A673 (cell line): ENCODE measurements at regions not wholly inside any gene's neighbourhood (a gene's known extent, or its start where the extent isn't known, plus 50 kb on each side); places are given as distances from the start of the nearest gene placed in this dataset.

Experiments
- BruUV-seq: library from RNA; stranded (reverse); fragments of 400-500 nt; replicated peaks from 2 replicates; lab custom pipeline; 2021; lab: Mats Ljungman, UMichigan
- CTCF ChIA-PET: fragments of 300-600 bp; sonication (Branson Sonifier 250); formaldehyde crosslinking; loops from one replicate; lab custom pipeline; 2022; ENCODE audit warnings: antibody characterized with exemption; lab: Charles Lee
- POLR2A ChIA-PET: fragments of 300-600 bp; sonication (Branson Sonifier 250); formaldehyde crosslinking; loops from one replicate; lab custom pipeline; 2022; ENCODE audit warnings: antibody characterized with exemption; ENCODE audit not compliant: low non-redundant PET; lab: Charles Lee
- DNase-seq: peaks from one replicate; pipeline ENCODE4 v3.0.0-alpha.2; 2015; ENCODE audit warnings: low spot score
- H3K27ac ChIP-seq: fragments of 200-600 bp; sonication (generic); 2 replicates; pipeline ENCODE4 v1.5.1; 2016; ENCODE audit warnings: mixed run types, low read depth, mild to moderate bottlenecking, mixed read lengths, antibody characterized with exemption, low read length; ENCODE audit not compliant: poor library complexity, severe bottlenecking
- H3K27me3 ChIP-seq: fragments of 200-600 bp; sonication (generic); replicated peaks from 2 replicates; pipeline ENCODE4 v1.6.1; 2017; ENCODE audit warnings: mixed run types, low read depth, mild to moderate bottlenecking, mixed read lengths, antibody characterized with exemption, low read length; ENCODE audit not compliant: insufficient read depth, poor library complexity
- H3K36me3 ChIP-seq: fragments of 200-600 bp; sonication (generic); 2 replicates; pipeline ENCODE4 v1.6.1; 2016; ENCODE audit warnings: mixed run types, mild to moderate bottlenecking, mixed read lengths, antibody characterized with exemption, low read length; ENCODE audit not compliant: insufficient read depth, poor library complexity, severe bottlenecking
- H3K4me1 ChIP-seq: fragments of 200-600 bp; sonication (generic); 2 replicates; pipeline ENCODE4 v1.6.1; 2017; ENCODE audit warnings: mixed run types, mild to moderate bottlenecking, mixed read lengths, antibody characterized with exemption, low read length; ENCODE audit not compliant: insufficient read depth, poor library complexity, severe bottlenecking
- H3K4me3 ChIP-seq: fragments of 200-600 bp; sonication (generic); 2 replicates; pipeline ENCODE4 v1.5.1; 2016; ENCODE audit warnings: low read depth, mixed run types, mild to moderate bottlenecking, mixed read lengths, low read length; ENCODE audit not compliant: poor library complexity, severe bottlenecking
- H3K9me3 ChIP-seq: fragments of 200-600 bp; sonication (generic); 2 replicates; pipeline ENCODE4 v1.6.1; 2016; ENCODE audit warnings: mixed run types, low read depth, mild to moderate bottlenecking, mixed read lengths, antibody characterized with exemption, low read length; ENCODE audit not compliant: poor library complexity, severe bottlenecking
- EZH2 ChIP-seq: fragments of 200-600 bp; sonication (generic); IDR thresholded peaks from 2 replicates; pipeline ENCODE4 v1.6.1; 2017; ENCODE audit warnings: borderline replicate concordance, low read depth, mild to moderate bottlenecking, mixed read lengths, antibody characterized with exemption, low read length; ENCODE audit not compliant: poor library complexity, severe bottlenecking
- intact Hi-C: fragments of 100-400 bp; cut with micrococcal nuclease; formaldehyde crosslinking; loops from one replicate; pipeline ENCODE4 v1.10.0; 2022; ENCODE audit not compliant: unreplicated experiment
- TF ChIP-seq, protein P1 (sequence below): fragments of 300-800, 200-600 bp; sonication (generic); conservative IDR thresholded peaks from 2 replicates; pipeline ENCODE4 v1.5.1; 2017; ENCODE audit warnings: low read depth, mild to moderate bottlenecking, antibody characterized with exemption, low read length, moderate library complexity, mixed read lengths

- DNase-seq = no peak
- ChIA-PET CTCF (no interaction called here), POLR2A (no interaction called here)
- no peak overlapping the region for H3K27ac ChIP-seq
- H3K36me3 ChIP-seq = no peaks in the 10 kb centered on the region
- no peaks in the 10 kb centered on the region for H3K27me3 ChIP-seq
- H3K4me1 ChIP-seq = no peaks in the 10 kb centered on the region
- H3K4me3 ChIP-seq = no peak overlapping the region
- intact Hi-C loops = no loop called here
- BruUV-seq = no TSS peak
- TF ChIP-seq EZH2 = no peak
- TF ChIP-seq, protein P1, sequence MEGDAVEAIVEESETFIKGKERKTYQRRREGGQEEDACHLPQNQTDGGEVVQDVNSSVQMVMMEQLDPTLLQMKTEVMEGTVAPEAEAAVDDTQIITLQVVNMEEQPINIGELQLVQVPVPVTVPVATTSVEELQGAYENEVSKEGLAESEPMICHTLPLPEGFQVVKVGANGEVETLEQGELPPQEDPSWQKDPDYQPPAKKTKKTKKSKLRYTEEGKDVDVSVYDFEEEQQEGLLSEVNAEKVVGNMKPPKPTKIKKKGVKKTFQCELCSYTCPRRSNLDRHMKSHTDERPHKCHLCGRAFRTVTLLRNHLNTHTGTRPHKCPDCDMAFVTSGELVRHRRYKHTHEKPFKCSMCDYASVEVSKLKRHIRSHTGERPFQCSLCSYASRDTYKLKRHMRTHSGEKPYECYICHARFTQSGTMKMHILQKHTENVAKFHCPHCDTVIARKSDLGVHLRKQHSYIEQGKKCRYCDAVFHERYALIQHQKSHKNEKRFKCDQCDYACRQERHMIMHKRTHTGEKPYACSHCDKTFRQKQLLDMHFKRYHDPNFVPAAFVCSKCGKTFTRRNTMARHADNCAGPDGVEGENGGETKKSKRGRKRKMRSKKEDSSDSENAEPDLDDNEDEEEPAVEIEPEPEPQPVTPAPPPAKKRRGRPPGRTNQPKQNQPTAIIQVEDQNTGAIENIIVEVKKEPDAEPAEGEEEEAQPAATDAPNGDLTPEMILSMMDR = no peak
- no peaks in the 10 kb centered on the region for H3K9me3 ChIP-seq
These were observed 126.1 kb downstream of the THNSL2 start for GRCh38 chr2:88296247-88296646.

- no TSS peak for BruUV-seq
- TF ChIP-seq, protein P1 = no peak
- no peak for TF ChIP-seq EZH2
- CTCF ChIA-PET = no interaction called here
- Histone ChIP-seq H3K27me3 (peaks cover 11% of the 10 kb centered on the region), H3K4me3 (no peak overlapping the region), H3K9me3 (no peaks in the 10 kb centered on the region), H3K36me3 (no peaks in the 10 kb centered on the region), H3K27ac (no peak overlapping the region), H3K4me1 (no peaks in the 10 kb centered on the region)
- POLR2A ChIA-PET = no interaction called here
- no peak for DNase-seq
- intact Hi-C loops = no loop called here
These were observed 113.9 kb downstream of the THNSL2 start for GRCh38 chr2:88283886-88284592.

- no TSS peak for BruUV-seq
- CTCF ChIA-PET = interaction anchor here (0.6 kb wide), 1 partner anchor 173 kb away, joined by 6 read pairs; no protein-coding TSS in a partner anchor
- POLR2A ChIA-PET = no interaction called here
- DNase-seq = no peak
- Histone ChIP-seq H3K9me3 (no peaks in the 10 kb centered on the region), H3K4me1 (no peaks in the 10 kb centered on the region), H3K36me3 (no peaks in the 10 kb centered on the region), H3K27me3 (peaks cover 11% of the 10 kb centered on the region), H3K27ac (no peak overlapping the region), H3K4me3 (no peak overlapping the region)
- TF ChIP-seq EZH2 = no peak
- TF ChIP-seq, protein P1 = no peak
- intact Hi-C loops = no loop called here
These were observed 111.4 kb downstream of the THNSL2 start for GRCh38 chr2:88281302-88282217.
